Skeletal muscle cell (primary cell): ENCODE measurements at regions not wholly inside any gene's neighbourhood (a gene's known extent, or its start where the extent isn't known, plus 50 kb on each side); places are given as distances from the start of the nearest gene placed in this dataset.
"Not testable (repeated sequence)": the region's sequence is repeated elsewhere in the genome, so short reads cannot be mapped to it uniquely, and the experiment has no call there.

Source experiments
- DNase-seq: peaks from one replicate; pipeline ENCODE4 v3.0.0-alpha.2; 2010; ENCODE audit warnings: low read depth
- H3K4me3 ChIP-seq: 2 replicates; pipeline ENCODE4 v1.5.1; 2011; ENCODE audit warnings: low read depth, mild to moderate bottlenecking, control low read depth, low read length, moderate library complexity

GRCh38 chr2:95654897-95655296 lies 63.1 kb downstream of the TRIM43 start:
- not testable (repeated sequence) for DNase-seq, H3K4me3 ChIP-seq

GRCh38 chr2:95656553-95656952 lies 64.8 kb downstream of the TRIM43 start:
- not testable (repeated sequence) for H3K4me3 ChIP-seq, DNase-seq

DNA sequence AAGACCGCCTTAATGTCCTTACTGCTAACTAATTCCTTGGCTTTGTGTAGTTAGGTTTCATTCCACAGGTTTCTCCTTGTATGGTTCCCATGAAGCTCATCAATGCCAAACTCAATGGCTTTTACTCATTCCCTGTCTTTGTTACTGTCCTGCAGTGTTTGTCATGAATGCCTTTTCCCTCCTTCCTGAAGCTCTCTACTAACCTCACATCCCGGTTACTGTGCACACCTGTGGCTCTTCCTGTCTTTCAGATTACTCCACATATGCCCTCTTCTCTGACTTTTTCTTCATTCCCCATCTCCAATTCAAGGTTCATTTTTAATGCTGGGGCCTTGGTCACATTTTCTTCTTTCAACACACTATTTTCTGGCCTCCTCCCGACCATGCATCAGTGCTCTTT lies 66.1 kb downstream of the TRIM43 start:
- H3K4me3 ChIP-seq, DNase-seq: not testable (repeated sequence)

DNA sequence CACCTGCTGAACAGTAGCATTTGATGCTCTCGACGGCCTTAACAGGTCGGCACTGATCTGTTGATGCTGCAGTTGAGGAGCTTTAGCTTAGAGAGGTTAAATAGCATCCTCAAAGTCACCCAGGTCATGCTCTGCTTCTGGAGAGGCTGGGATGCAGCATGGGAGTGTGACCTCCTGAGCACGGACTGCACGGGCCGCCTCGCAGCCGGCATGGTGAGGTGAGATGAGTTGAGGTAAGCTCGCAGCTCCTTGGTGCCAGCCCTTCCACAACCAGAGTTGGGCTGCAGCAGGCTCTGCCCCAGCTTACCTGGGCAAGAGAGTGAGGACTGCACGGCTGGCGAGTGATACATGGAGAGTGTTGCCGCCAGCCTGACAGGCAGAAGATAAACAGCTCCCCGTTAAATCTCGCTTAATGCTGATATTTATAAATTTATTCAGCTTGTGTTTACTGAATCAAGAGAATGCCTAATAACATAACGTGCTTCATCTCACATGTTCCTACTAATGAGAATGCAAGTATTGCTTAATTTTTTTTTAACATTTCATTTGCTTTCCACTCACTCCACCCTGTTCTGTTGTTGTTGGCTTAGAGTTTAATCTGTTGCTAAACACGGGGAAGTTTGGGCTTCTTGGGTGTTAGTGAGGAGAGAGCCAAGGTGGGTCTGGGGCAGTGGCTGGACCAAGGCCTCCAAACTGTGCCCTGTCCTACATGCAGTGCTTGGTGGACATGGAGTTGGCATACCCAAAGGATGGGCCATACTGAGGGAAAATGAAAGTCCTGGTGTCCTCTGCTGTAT lies 69.2 kb downstream of the TRIM43 start:
- H3K4me3 ChIP-seq, result not testable (repeated sequence)

GRCh38 chr2:95663471-95664441 lies 72.0 kb downstream of the TRIM43 start:
- DNase-seq, H3K4me3 ChIP-seq: not testable (repeated sequence)

More for the DNA sequence above, 69.2 kb downstream of the TRIM43 start:
- DNase-seq, result not testable (repeated sequence)

DNA sequence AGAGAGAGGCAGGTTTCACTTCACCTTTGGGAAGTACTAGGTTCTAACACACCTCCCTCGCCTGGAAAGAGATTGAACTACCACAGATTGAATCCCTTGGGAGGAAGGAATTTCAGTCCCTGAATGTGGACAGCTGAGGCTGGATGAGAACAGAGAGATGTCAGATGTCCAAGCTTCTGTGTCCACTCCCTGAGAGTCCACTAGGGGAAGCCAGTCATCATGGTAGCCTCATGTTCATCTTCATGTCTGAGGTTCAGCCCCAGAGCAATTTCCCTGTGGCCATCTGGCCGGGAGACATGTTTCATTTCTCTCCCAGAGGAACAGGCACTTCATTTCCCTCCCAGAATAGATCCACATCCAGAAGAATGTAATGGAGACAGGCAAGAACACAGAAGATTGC lies 74.8 kb downstream of the TRIM43 start:
- H3K4me3 ChIP-seq, DNase-seq: not testable (repeated sequence)

GRCh38 chr2:95667480-95667879 lies 75.7 kb downstream of the TRIM43 start:
- no peak overlapping the region for H3K4me3 ChIP-seq
- no peak for DNase-seq

DNA sequence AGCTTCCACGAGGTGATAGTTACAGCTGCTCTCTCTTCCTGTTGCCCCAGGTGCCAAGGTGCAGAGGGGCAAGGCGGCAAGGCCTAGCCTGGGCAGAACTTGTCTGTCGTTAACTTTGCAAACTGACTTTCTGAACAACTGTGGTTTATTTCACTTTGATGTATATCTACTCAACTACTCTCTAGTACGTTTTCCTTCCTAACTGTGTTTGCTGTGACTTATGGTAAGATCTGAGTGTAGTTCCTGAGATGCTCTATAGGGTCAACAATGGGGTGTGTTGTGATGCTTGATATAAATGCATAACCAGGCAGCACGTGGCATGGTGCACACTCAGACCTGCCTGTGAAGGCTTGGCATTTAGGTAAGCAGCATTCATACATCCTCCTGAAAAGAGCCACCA lies 77.1 kb downstream of the TRIM43 start:
- not testable (repeated sequence) for DNase-seq, H3K4me3 ChIP-seq

DNA sequence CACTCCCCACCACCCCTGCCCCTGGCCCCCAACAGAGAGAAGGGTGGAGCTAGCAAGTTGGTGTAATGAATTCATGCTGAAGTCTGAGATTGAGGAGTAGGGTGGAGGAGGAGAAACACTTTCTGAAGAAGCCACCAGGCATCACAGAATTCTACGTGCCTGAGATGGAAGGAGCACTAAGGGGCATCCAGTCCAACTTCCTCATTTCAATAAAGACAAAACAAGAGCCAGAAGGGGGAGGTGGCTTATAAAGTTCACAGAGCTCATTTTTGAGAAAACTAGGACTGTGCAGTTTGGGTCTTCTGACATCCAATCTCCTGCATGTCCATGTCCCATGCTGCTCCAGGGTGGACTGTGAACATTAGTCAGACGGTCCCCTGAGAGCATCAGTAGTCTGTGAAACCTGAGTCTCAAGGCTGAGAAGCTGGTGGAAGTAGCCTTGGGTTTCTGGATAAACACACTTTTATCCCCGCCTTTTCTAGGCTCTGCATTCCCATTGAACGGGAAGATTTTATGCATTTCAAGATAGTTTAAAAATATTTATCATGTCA lies 77.7 kb downstream of the TRIM43 start:
- DNase-seq, result no peak
- H3K4me3 ChIP-seq, result no peak overlapping the region

DNA sequence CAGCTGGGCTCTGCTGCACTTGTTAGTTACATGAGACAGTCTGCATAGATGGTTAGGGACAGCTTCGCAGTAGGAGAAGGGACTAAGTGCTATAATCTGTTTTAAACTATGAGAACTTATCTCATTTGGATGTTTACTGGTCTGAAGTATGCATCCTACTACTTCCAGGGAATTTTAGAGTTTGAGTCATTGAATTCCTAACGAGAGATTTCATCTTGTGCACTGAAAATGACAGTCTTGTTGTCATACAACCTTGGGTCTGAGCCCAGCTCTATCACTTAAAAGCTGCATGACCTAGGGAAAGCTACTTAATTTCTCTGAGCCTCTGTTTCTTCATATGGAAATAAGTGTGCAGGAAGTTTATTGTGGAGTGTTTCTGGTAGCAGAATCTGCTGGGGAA lies 78.4 kb downstream of the TRIM43 start:
- no peak overlapping the region for H3K4me3 ChIP-seq
- DNase-seq, result no peak

- no peak overlapping the region for H3K4me3 ChIP-seq
- no peak for DNase-seq
These were observed 78.9 kb downstream of the TRIM43 start for GRCh38 chr2:95670686-95671085.

DNA sequence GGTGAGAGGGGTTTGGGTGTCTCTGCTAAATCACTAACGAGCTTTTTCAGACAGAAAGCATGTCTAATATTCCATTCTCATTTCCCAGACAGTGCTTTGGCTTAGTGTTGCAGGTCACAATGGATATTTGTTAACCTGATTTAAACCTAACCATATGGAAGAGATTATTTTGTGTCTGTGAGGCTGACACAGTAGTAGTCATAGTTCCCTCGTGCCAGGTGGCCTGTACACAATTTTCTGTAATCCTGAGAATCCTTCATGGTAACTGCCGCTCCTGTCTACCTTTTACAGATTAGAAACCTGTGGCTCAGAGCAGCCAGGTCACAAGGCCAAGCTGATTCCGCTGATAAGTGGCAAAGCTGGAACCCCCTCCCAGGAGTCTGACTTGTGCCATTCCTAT lies 79.4 kb downstream of the TRIM43 start:
- H3K4me3 ChIP-seq, DNase-seq: not testable (repeated sequence)

DNA sequence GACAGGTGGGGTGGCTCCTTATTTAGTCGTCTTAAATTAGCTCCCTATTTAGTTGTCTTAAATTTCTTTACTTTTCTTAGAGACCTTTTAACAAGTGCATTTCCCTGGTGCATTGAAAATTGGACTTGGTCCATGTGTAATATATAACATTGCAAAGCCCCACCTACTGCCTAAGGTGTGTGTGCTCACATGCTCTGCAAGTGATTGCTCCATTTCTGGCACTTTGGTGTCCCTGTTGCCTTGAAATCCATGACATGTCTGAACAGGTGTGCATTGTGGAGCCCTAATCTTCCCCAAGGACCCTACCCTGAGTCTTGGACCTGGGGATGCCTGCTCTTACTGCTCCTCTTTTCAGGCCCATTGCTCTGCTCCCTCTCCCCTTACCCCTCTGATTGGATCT lies 80.2 kb downstream of the TRIM43 start:
- not testable (repeated sequence) for H3K4me3 ChIP-seq, DNase-seq

GRCh38 chr2:95672500-95672899 lies 80.7 kb downstream of the TRIM43 start:
- DNase-seq, H3K4me3 ChIP-seq: not testable (repeated sequence)

- no peak overlapping the region for H3K4me3 ChIP-seq
- DNase-seq, result no peak
These were observed 82.4 kb downstream of the TRIM43 start for GRCh38 chr2:95674186-95674585.

- not testable (repeated sequence) for H3K4me3 ChIP-seq, DNase-seq
These were observed 84.8 kb downstream of the TRIM43 start for GRCh38 chr2:95676573-95676972.

GRCh38 chr2:95677346-95677745 lies 85.5 kb downstream of the TRIM43 start:
- H3K4me3 ChIP-seq, result no peak overlapping the region
- no peak for DNase-seq

- H3K4me3 ChIP-seq, DNase-seq: not testable (repeated sequence)
These were observed 86.0 kb downstream of the TRIM43 start for GRCh38 chr2:95677833-95678232.

DNA sequence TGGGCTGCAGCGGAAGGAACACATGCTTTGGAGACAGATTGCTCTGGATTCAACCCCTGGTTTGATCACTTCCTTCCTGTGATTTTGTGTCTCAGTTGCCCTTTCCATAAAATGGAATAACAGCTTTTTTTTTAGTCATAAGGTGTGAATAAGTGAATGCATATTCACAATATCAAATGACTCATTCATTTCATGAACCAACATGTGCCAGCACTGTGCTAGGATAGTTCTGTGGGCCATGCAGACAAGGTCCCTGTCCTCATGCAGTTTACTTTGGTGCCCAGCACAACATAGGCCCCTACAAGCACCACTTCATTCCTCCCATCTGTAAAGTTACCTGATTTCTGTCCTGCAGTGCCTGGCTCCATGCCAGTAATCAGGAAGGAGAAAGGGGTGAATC lies 89.4 kb downstream of the TRIM43 start:
- H3K4me3 ChIP-seq, DNase-seq: not testable (repeated sequence)

GRCh38 chr2:95681589-95682081 lies 89.8 kb downstream of the TRIM43 start:
- DNase-seq, result peak; percentile 39
- H3K4me3 ChIP-seq, result not testable (repeated sequence)
